Activated naive CD8-positive, alpha-beta T cell treated with anti-CD3 and anti-CD28 coated beads, Interleukin-2, amount 50 U/mL, for 24 hours (primary cell): ENCODE measurements at regions not wholly inside any gene's neighbourhood (a gene's known extent, or its start where the extent isn't known, plus 50 kb on each side); places are given as distances from the start of the nearest gene placed in this dataset.

ENCODE experiments used
- ATAC-seq: fragments of 150-1000 bp; cut with Tn5 transposase; one replicate; pipeline ENCODE4 v1.10.0; 2021
- DNase-seq: peaks from one replicate; pipeline ENCODE4 v3.0.0; 2021
- H3K27ac Mint-ChIP-seq: one replicate; pipeline ENCODE4 v1.8.0; 2021; ENCODE audit warnings: mild to moderate bottlenecking, mixed read lengths
- H3K27me3 Mint-ChIP-seq: one replicate; pipeline ENCODE4 v1.8.0; 2021; ENCODE audit warnings: mixed read lengths
- H3K36me3 Mint-ChIP-seq: one replicate; pipeline ENCODE4 v1.8.0; 2021; ENCODE audit warnings: low read depth, mixed read lengths
- H3K4me1 Mint-ChIP-seq: one replicate; pipeline ENCODE4 v1.8.0; 2021; ENCODE audit warnings: mixed read lengths
- H3K4me3 Mint-ChIP-seq: one replicate; pipeline ENCODE4 v1.8.0; 2021; ENCODE audit warnings: mild to moderate bottlenecking, moderate library complexity, mixed read lengths
- H3K9me3 Mint-ChIP-seq: one replicate; pipeline ENCODE4 v1.8.0; 2021; ENCODE audit warnings: mixed read lengths

- H3K27ac Mint-ChIP-seq = no peak overlapping the region
- H3K36me3 Mint-ChIP-seq = no peaks in the 10 kb centered on the region
- no peak for DNase-seq
- no peak overlapping the region for H3K4me3 Mint-ChIP-seq
- H3K27me3 Mint-ChIP-seq = no peaks in the 10 kb centered on the region
- H3K4me1 Mint-ChIP-seq = peaks cover 3% of the 10 kb centered on the region
- no peak for ATAC-seq
- H3K9me3 Mint-ChIP-seq = peaks cover 21% of the 10 kb centered on the region
Measured at GRCh38 chr2:153197402-153198386, 280.9 kb downstream of the RPRM start.

GRCh38 chr2:153196378-153197058 lies 282.0 kb downstream of the RPRM start:
- no peak overlapping the region for H3K4me3 Mint-ChIP-seq
- no peaks in the 10 kb centered on the region for H3K36me3 Mint-ChIP-seq
- peaks cover 3% of the 10 kb centered on the region for H3K4me1 Mint-ChIP-seq

DNA sequence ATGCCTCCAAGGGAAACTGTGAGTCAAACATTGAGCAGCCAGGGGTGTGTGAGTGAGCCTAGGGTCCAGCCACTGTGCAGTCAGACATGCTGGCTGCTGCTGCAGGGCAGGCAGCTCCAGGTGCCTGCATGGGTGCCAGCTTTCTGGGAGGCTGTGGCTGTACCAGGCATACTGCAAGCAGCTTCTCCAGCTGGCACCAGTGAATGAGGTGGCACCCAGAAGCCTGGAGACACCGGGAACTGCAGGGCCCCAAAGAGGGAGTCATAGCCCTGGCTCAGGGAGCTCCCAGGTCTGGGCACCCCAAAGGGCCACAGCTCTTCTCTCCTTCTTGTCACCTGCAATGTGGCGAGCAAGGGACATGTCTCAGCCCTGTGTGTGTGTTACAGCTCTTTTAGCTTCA lies 283.2 kb downstream of the RPRM start:
- ATAC-seq = no peak
- H3K4me1 Mint-ChIP-seq = peaks cover 3% of the 10 kb centered on the region
- no peak overlapping the region for H3K27ac Mint-ChIP-seq
- H3K4me3 Mint-ChIP-seq = no peak overlapping the region
- no peak for DNase-seq
- no peaks in the 10 kb centered on the region for H3K36me3 Mint-ChIP-seq
- H3K27me3 Mint-ChIP-seq = no peaks in the 10 kb centered on the region
- peaks cover 23% of the 10 kb centered on the region for H3K9me3 Mint-ChIP-seq

More at GRCh38 chr2:153196378-153197058, 282.0 kb downstream of the RPRM start:
- Mint-ChIP-seq H3K27ac (no peak overlapping the region), H3K9me3 (peaks cover 23% of the 10 kb centered on the region), H3K27me3 (no peaks in the 10 kb centered on the region)
- ATAC-seq (no peak), DNase-seq (no peak)

- peaks cover 29% of the 10 kb centered on the region for H3K9me3 Mint-ChIP-seq
- no peak overlapping the region for H3K4me3 Mint-ChIP-seq
- H3K36me3 Mint-ChIP-seq = no peaks in the 10 kb centered on the region
- H3K4me1 Mint-ChIP-seq = no peaks in the 10 kb centered on the region
- DNase-seq (no peak), ATAC-seq (no peak)
- no peak overlapping the region for H3K27ac Mint-ChIP-seq
- H3K27me3 Mint-ChIP-seq = no peaks in the 10 kb centered on the region
Measured at GRCh38 chr2:153189091-153189888, 289.3 kb downstream of the RPRM start.

DNA sequence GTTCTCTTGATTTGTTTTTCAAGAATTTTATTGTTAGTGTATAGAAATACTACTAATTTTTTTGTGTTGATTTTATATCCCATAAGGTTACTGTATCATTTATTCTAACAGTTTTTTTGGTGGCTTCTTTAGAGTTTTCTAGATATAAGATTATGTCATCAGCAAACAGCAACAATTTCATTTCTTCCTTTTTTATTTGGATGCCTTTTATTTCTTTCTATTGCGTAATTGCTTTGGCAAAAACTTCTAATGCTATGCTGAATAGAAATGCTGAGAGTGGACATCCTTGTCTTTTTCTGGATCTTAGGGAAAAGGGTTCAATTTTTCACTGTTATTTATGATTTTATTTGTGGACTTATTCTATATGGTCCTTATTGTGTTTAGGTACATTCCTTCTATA lies 298.8 kb downstream of the RPRM start:
- no peaks in the 10 kb centered on the region for H3K36me3 Mint-ChIP-seq
- DNase-seq (no peak), ATAC-seq (no peak)
- H3K4me1 Mint-ChIP-seq = no peaks in the 10 kb centered on the region
- H3K27me3 Mint-ChIP-seq = no peaks in the 10 kb centered on the region
- peaks cover 2% of the 10 kb centered on the region for H3K9me3 Mint-ChIP-seq
- no peak overlapping the region for H3K4me3 Mint-ChIP-seq
- H3K27ac Mint-ChIP-seq = no peak overlapping the region

DNA sequence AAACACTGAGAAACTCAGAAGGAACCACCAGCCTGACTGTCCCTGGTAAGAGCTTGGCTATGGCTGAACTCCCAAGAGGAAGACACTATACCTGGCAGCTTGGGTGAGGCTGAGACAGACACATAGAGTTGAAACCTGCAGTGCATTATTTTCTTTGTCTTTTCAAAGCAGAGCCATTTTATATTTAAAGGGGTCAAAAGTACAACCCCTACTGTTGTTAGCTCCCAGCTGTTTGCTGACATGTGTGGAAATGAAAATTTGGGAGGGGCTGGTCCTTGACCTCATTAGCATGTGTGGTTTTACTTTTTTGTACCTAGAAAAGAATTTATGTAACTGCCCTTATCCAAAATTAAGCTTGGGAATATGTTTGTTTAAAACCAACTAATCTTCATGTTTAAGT lies 309.0 kb downstream of the RPRM start:
- Mint-ChIP-seq H3K27me3 (no peaks in the 10 kb centered on the region), H3K9me3 (no peaks in the 10 kb centered on the region), H3K4me3 (no peak overlapping the region), H3K4me1 (no peaks in the 10 kb centered on the region), H3K36me3 (no peaks in the 10 kb centered on the region), H3K27ac (no peak overlapping the region)
- ATAC-seq = no peak
- DNase-seq = no peak

DNA sequence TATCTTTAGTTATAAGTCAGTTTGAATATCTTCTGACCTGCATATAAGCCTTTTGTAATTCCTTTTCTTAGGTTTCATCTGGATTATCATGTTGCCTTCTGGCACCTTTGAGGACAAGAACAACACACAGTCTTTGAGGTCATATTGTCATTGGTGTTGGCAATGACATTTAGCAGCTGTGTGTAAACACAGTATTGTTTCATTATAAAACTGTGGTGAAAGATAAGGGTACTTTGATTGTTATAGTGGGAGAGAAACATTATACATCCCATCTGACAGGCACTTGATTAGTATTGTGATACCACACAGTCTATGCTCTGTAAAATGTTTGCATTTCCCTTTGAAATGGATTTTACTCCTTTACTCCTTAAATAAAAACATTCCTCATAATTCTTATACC lies 313.5 kb downstream of the RPRM start:
- DNase-seq (no peak), ATAC-seq (no peak)

GRCh38 chr2:153163055-153163454 lies 315.5 kb downstream of the RPRM start:
- no peaks in the 10 kb centered on the region for H3K36me3 Mint-ChIP-seq
- H3K4me1 Mint-ChIP-seq = no peaks in the 10 kb centered on the region
- H3K27ac Mint-ChIP-seq = no peak overlapping the region
- ATAC-seq = no peak
- no peak for DNase-seq
- H3K4me3 Mint-ChIP-seq = no peak overlapping the region
- no peaks in the 10 kb centered on the region for H3K27me3 Mint-ChIP-seq
- no peaks in the 10 kb centered on the region for H3K9me3 Mint-ChIP-seq

More for the DNA sequence above, 313.5 kb downstream of the RPRM start:
- H3K27ac Mint-ChIP-seq = no peak overlapping the region
- H3K4me1 Mint-ChIP-seq = no peaks in the 10 kb centered on the region
- H3K27me3 Mint-ChIP-seq = no peaks in the 10 kb centered on the region
- no peaks in the 10 kb centered on the region for H3K9me3 Mint-ChIP-seq
- no peak overlapping the region for H3K4me3 Mint-ChIP-seq
- H3K36me3 Mint-ChIP-seq = no peaks in the 10 kb centered on the region

DNA sequence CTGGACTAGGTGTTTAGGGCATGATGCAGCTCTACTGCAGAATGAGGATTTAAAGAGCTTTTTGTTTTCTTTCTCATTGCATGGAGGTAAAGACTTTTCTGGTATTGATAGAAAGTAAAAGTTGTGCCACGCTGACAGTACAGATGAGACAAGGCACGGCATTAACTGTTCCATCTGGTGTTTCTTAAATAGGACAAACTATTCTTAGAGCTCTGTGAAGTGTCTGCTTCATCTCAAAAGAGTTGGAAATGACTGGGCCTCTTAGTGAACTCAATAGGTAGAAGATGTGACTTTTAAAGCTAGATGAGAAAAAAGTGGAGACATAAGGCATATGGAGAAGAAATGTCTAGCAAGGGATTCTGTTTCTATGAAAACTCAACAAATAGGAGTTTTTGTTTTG lies 321.8 kb downstream of the RPRM start:
- H3K4me1 Mint-ChIP-seq = no peaks in the 10 kb centered on the region
- ATAC-seq (no peak), DNase-seq (no peak)
- H3K9me3 Mint-ChIP-seq = peaks cover 5% of the 10 kb centered on the region
- H3K27me3 Mint-ChIP-seq = peaks cover 2% of the 10 kb centered on the region
- H3K27ac Mint-ChIP-seq = no peak overlapping the region
- H3K4me3 Mint-ChIP-seq = no peak overlapping the region
- no peaks in the 10 kb centered on the region for H3K36me3 Mint-ChIP-seq

GRCh38 chr2:153152036-153152435 lies 326.5 kb downstream of the RPRM start:
- Mint-ChIP-seq H3K4me3 (no peak overlapping the region), H3K27ac (no peak overlapping the region), H3K27me3 (peaks cover 2% of the 10 kb centered on the region), H3K9me3 (peaks cover 7% of the 10 kb centered on the region), H3K36me3 (no peaks in the 10 kb centered on the region), H3K4me1 (no peaks in the 10 kb centered on the region)
- ATAC-seq = no peak
- no peak for DNase-seq

DNA sequence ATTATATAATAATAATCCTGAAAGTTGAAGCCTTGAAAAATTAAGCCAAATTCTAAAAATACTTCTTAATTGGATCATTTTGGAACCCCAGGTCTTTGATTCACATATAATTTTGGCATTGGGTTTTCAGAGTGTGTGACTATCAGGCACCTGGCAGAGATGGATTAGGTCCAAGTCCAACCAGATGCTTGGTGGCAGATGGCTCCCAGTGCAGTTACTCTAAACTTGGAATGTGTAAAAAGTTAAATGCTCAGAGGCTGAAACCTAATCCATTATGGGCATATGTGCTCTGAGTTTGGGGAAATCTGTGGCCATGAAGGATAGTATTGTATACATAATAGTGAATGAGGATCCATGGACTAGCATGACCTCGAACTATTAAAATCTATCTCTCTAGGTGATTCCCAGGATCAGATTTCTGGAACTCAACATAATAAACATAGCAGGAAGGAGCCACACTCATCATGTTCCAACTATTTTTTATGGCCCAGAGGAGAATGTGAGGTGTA lies 333.0 kb downstream of the RPRM start:
- Mint-ChIP-seq H3K36me3 (no peaks in the 10 kb centered on the region), H3K4me3 (no peak overlapping the region), H3K4me1 (no peaks in the 10 kb centered on the region), H3K27me3 (no peaks in the 10 kb centered on the region), H3K27ac (no peak overlapping the region), H3K9me3 (peaks cover 3% of the 10 kb centered on the region)
- ATAC-seq (no peak), DNase-seq (no peak)

- H3K4me1 Mint-ChIP-seq = no peaks in the 10 kb centered on the region
- no peaks in the 10 kb centered on the region for H3K27me3 Mint-ChIP-seq
- H3K9me3 Mint-ChIP-seq = peaks cover 3% of the 10 kb centered on the region
- DNase-seq (no peak), ATAC-seq (no peak)
- H3K27ac Mint-ChIP-seq = no peak overlapping the region
- H3K4me3 Mint-ChIP-seq = no peak overlapping the region
- no peaks in the 10 kb centered on the region for H3K36me3 Mint-ChIP-seq
Measured at GRCh38 chr2:153143540-153143939, 335.0 kb downstream of the RPRM start.

- Mint-ChIP-seq H3K9me3 (no peaks in the 10 kb centered on the region), H3K27ac (no peak overlapping the region), H3K36me3 (no peaks in the 10 kb centered on the region), H3K4me3 (no peak overlapping the region), H3K4me1 (no peaks in the 10 kb centered on the region), H3K27me3 (no peaks in the 10 kb centered on the region)
- ATAC-seq (no peak), DNase-seq (no peak)
Measured at GRCh38 chr2:153140498-153140897, 338.1 kb downstream of the RPRM start.

GRCh38 chr2:153138651-153139375 lies 339.7 kb downstream of the RPRM start:
- no peak for DNase-seq
- no peaks in the 10 kb centered on the region for H3K9me3 Mint-ChIP-seq

More at GRCh38 chr2:153138651-153139375, 339.7 kb downstream of the RPRM start:
- no peak overlapping the region for H3K4me3 Mint-ChIP-seq
- no peaks in the 10 kb centered on the region for H3K36me3 Mint-ChIP-seq
- no peak for ATAC-seq
- H3K27me3 Mint-ChIP-seq = no peaks in the 10 kb centered on the region
- H3K4me1 Mint-ChIP-seq = no peaks in the 10 kb centered on the region
- no peak overlapping the region for H3K27ac Mint-ChIP-seq
